Heart right ventricle (tissue), 16 donors: ENCODE measurements at regions not wholly inside any gene's neighbourhood (a gene's known extent, or its start where the extent isn't known, plus 50 kb on each side); places are given as distances from the start of the nearest gene placed in this dataset.

Experiments
- ATAC-seq, 8 donors: fragments of 200-7000 bp; cut with Tn5 transposase; one replicate each; pipeline ENCODE4 v1.9.1; 2020; ENCODE audit warnings: mild to moderate bottlenecking in 8 of 8, moderate library complexity in 8 of 8, moderate number of reproducible peaks in 1 of 8
- DNase-seq, 2 donors: peaks; one replicate each; pipeline ENCODE4 v3.0.0-alpha.2; 2020
- H3K27ac ChIP-seq, 10 donors: fragments of 200-600 bp; sonication (generic) in 2 of 10; one replicate each; pipeline versions ENCODE4 v1.5.0 to v1.8.0; 2020 to 2022; ENCODE audit warnings: mild to moderate bottlenecking in 3 of 10
- H3K27me3 ChIP-seq, 7 donors: fragments of 200-600 bp; one replicate each; pipeline ENCODE4 v1.8.0; 2021 to 2022; ENCODE audit warnings: mild to moderate bottlenecking in 2 of 7
- H3K36me3 ChIP-seq, 9 donors: fragments of 200-600 bp; sonication (generic) in 1 of 9; one replicate each; pipeline versions ENCODE4 v1.5.0 to v1.8.0; 2020 to 2022; ENCODE audit warnings: mild to moderate bottlenecking in 2 of 9
- H3K4me1 ChIP-seq, 9 donors: fragments of 200-600 bp; sonication (generic) in 1 of 9; one replicate each; pipeline versions ENCODE4 v1.5.0 to v1.8.0; 2020 to 2022; ENCODE audit warnings: mild to moderate bottlenecking in 4 of 9
- H3K4me3 ChIP-seq, 10 donors: fragments of 200-600 bp; sonication (generic) in 2 of 10; one replicate each; pipeline versions ENCODE4 v1.5.0 to v1.8.0; 2020 to 2022; ENCODE audit warnings: mild to moderate bottlenecking in 7 of 10, moderate library complexity in 2 of 10
- H3K9me3 ChIP-seq, 11 donors: fragments of 200-600 bp in 10 of 11; sonication (generic) in 2 of 11; one replicate each; pipeline versions ENCODE4 v1.5.0 to v1.8.0; 2013 to 2022; ENCODE audit warnings: mild to moderate bottlenecking in 2 of 11, control low read depth in 1 of 11, moderate library complexity in 1 of 11
- CTCF ChIP-seq, 9 donors: fragments of 200-600 bp; sonication (generic) in 2 of 9; IDR thresholded peaks; one replicate each; pipeline versions ENCODE4 v1.5.0 to v1.8.0; 2021 to 2022; ENCODE audit warnings: antibody characterized with exemption in 9 of 9, mild to moderate bottlenecking in 5 of 9, moderate library complexity in 1 of 9
- WGBS, 2 donors: extraction: QIAGEN DNeasy Blood & Tissue Kit; methylation state at CpG; one replicate each; pipeline ENCODE4 v1.1.7; 2013; ENCODE audit warnings: inconsistent platforms in 1 of 2; 5-methylcytosine and 5-hydroxymethylcytosine counted together
- intact Hi-C, 10 donors: fragments of 100-400 bp; cut with DNase I; formaldehyde crosslinking; loops; one replicate each; pipeline versions ENCODE4 v1.11.1 to v1.14.2; 2022
- donor health status: Arrhythmogenic right ventricular cardiomyopathy.
- donor health status: ischemic (EF 13 %, LVEDD 7.1; RV severe dilation, severe dysfunction).
- donor health status: healthy with polysubstance abuse.
- donor health status: DM: no; HTN: yes; CAD: no.
- donor health status: DM: no; HTN: no; CAD: no.
- donor health status: ischemic (EF 25% LVEDD 6.9; RV normal size, moderate dysfunction).
- donor health status: ischemic (EF 25% LVEDD 5.7; RV mildly dilated, moderate dysfunction).
- donor health status: healthy.
- donor health status: DM: yes; HTN: yes; CAD: no.
- donor health status: Ischemic cardiomyopathy.
- donor health status: ischemic (EF 35%, LVEDD 5.7; RV mildly dilated, moderate dysfunction).
- donor health status: nonischemic (EF 11% LVEDD 7.7; RV severe dilation, severe dysfunction).
- donor health status: DM: yes; HTN: yes; CAD: no.
- donor health status: PGD.
- donor health status: ischemic (EF 29% LVEDD 5.4; RV normal size, mild dysfunction).
- donor health status: nonischemic (EF 23%, LVEDD 6.1; RV moderate dilation, normal function).

GRCh38 chr22:46073683-46074504 is 76.4 kb upstream of the PPARA start:
- intact Hi-C loops, result loop anchor here in 7 of 10 donors (5.0 to 10.0 kb wide), 5 partner anchors 33 to 67 kb away; no protein-coding TSS in a partner anchor
- Histone ChIP-seq H3K4me1 (peaks cover 14 to 78% (median 58%) of the 10 kb centered on the region in 9 donors), H3K4me3 (peak overlapping the region; percentile 57 to 98 (median 83))

GRCh38 chr22:46074771-46075551 is 75.4 kb upstream of the PPARA start:
- no peak for TF ChIP-seq CTCF (IDR thresholded peaks at IDR 0.05)
- WGBS, 2 donors, result 14 to 25% methylated on average over 19 of the region's 19 CpGs
- Histone ChIP-seq H3K4me3 (peak overlapping the region; percentile 57 to 98 (median 83)), H3K4me1 (peaks cover 24 to 78% (median 61%) of the 10 kb centered on the region in 9 donors), H3K36me3 (peaks cover 0 to 27% (median 0%) of the 10 kb centered on the region in 9 donors), H3K9me3 (no peaks in the 10 kb centered on the region), H3K27ac (peak overlapping the region; percentile 93 to 100 (median 98)), H3K27me3 (no peaks in the 10 kb centered on the region)
- intact Hi-C loops, result loop anchor here in 8 of 10 donors (5.0 to 10.0 kb wide), 6 partner anchors 32 to 68 kb away; no protein-coding TSS in a partner anchor
- DNase-seq, result peak in 1 of 2 donors; percentile 21
- no peak for ATAC-seq

More at GRCh38 chr22:46073683-46074504, 76.4 kb upstream of the PPARA start:
- Histone ChIP-seq H3K27me3 (no peaks in the 10 kb centered on the region), H3K27ac (peak overlapping the region; percentile 93 to 100 (median 98)), H3K9me3 (no peaks in the 10 kb centered on the region), H3K36me3 (peaks cover 0 to 27% (median 0%) of the 10 kb centered on the region in 9 donors)
- peak in 7 of 8 donors; percentile 0 to 29 (median 13) for ATAC-seq
- DNase-seq, result peak; percentile 51 to 61
- TF ChIP-seq CTCF (IDR thresholded peaks at IDR 0.05), result no peak
- 6 to 7% methylated on average over 28 of the region's 28 CpGs for WGBS, 2 donors

GRCh38 chr22:46075764-46076531 is 74.4 kb upstream of the PPARA start:
- no peak for TF ChIP-seq CTCF (IDR thresholded peaks at IDR 0.05)
- no peaks in the 10 kb centered on the region for H3K27me3 ChIP-seq
- ATAC-seq (no peak), DNase-seq (peak in 1 of 2 donors; percentile 21)
- peak overlapping the region; percentile 57 to 98 (median 83) for H3K4me3 ChIP-seq
- no peaks in the 10 kb centered on the region for H3K9me3 ChIP-seq
- WGBS, 2 donors, result 16 to 25% methylated on average over 15 of the region's 15 CpGs
- H3K36me3 ChIP-seq, result peaks cover 0 to 27% (median 0%) of the 10 kb centered on the region in 9 donors
- peak overlapping the region; percentile 93 to 100 (median 98) for H3K27ac ChIP-seq
- peaks cover 24 to 78% (median 70%) of the 10 kb centered on the region in 9 donors for H3K4me1 ChIP-seq
- intact Hi-C loops, result loop anchor here in 6 of 10 donors (2.0 to 10.0 kb wide), 4 partner anchors 36 to 69 kb away; no protein-coding TSS in a partner anchor
